Stimulated activated CD8-positive, alpha-beta memory T cell treated with anti-CD3 and anti-CD28 coated beads, Interleukin-7, amount 100 ng/mL, for 48 hours (primary cell): ENCODE measurements at regions not wholly inside any gene's neighbourhood (a gene's known extent, or its start where the extent isn't known, plus 50 kb on each side); places are given as distances from the start of the nearest gene placed in this dataset.

ENCODE experiments used
- DNase-seq, 2 donors: peaks; one replicate each; pipeline ENCODE4 v3.0.0-alpha.2; 2020; ENCODE audit warnings: low read depth in 1 of 2; ENCODE audit errors: extremely low read depth in 1 of 2

GRCh38 chr16:52896478-52897164 is 156.1 kb downstream of the CHD9NB start:
- no peak for DNase-seq

DNA sequence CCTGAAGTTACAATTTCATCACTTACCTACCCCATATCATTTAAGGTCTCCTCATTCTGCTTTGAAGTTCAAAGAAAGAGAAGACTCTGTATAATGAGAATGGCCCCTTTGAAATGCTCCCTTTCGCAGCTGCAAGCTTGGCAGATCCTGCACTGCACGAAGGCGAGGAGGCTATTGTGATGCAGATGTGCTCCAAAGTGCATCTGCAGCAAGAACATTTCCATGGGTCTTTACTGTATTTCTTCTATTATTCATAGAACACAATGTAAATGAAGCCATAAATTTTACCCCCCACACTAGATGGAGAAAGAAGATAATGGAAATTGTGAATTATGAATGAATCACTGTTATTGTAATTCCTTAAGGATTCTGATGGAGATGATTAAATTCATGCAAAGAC is 178.7 kb downstream of the CHD9NB start:
- DNase-seq = no peak

DNA sequence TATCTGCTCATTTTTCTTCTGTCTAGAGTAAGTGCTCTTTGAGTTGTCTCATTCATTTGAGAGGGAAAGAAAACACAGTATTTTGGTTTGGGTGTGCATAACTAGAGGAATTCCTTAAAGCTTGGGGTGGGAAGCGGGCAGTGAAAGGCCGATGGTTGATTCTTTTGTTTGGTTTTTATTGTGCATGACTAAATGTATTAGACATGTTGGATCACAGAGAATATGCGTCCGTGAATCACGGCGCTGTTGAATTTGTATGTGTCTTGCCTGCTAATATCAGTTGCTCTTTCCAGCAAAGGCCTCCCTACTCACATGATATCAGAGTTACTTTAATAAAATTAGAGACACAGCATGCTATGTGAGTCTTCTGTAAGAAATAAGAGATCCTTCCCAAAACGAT is 180.0 kb downstream of the CHD9NB start:
- DNase-seq = no peak

DNA sequence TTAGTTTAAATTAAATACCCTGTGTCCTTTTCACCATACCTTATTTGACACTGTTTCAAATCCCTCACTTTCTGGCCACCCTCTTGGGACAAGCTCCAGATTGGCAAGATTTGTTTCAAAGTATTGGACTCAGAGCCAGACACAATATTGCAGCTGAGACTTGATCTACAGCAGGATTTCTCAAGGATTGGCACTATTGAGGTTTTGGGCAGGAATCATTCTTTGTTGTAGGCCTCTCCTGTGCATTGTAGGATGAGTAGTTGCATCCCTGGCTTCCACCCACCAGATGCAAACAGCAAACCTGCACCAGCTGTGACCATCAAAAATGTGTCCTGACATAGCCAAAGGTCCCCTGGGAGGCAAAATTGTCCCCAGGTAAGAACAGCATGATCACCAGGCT is 181.2 kb downstream of the CHD9NB start:
- DNase-seq = no peak

DNA sequence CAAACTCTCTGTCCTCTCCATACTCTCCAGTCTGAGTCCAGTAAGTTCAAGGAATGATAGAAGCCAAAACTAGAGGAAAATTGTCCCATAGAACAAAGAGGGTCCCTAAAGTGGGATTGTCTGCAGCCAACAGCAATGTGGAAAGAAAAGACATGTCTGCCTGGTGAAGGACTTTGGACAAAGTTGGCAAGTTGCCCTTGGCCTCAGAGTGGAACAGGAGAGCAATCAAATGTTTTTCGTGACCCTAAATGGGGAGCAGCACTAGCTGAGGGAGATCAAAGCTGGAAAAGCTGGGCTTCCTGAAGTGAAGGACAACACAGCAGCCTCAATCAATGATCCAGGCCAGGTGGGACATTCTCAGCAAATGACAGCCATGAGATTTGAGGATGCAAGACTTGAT is 183.5 kb downstream of the CHD9NB start:
- no peak for DNase-seq

- DNase-seq = no peak
Observed at GRCh38 chr16:52863000-52863399, 189.7 kb downstream of the CHD9NB start.

DNA sequence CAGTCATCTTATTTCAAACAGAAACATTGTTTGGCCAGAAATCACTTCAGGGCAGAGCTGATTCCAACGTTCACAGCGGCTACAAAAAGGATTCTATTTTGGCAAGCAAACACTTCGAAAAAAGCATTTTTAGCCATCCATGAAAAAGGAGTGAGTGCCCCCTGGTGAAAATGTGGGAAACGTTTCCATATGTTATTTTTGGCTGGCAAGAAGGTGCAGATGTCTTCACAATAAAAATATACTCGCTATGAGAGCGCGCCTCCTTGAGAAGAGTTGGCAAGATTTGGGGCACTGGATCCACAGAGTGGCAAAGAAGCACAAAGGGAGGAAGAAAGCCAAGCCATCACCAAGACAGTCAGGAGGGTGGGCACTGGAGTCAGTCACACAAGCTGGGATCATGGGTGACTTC is 191.1 kb downstream of the CHD9NB start:
- DNase-seq = no peak

GRCh38 chr16:52855463-52855862 is 197.2 kb downstream of the CHD9NB start:
- no peak for DNase-seq

- DNase-seq = no peak
Observed at GRCh38 chr16:52852978-52853377, 199.7 kb downstream of the CHD9NB start.

GRCh38 chr16:52851211-52851740 is 201.4 kb downstream of the CHD9NB start:
- no peak for DNase-seq

- DNase-seq = no peak
Observed at GRCh38 chr16:52843381-52843780, 209.3 kb downstream of the CHD9NB start.

DNA sequence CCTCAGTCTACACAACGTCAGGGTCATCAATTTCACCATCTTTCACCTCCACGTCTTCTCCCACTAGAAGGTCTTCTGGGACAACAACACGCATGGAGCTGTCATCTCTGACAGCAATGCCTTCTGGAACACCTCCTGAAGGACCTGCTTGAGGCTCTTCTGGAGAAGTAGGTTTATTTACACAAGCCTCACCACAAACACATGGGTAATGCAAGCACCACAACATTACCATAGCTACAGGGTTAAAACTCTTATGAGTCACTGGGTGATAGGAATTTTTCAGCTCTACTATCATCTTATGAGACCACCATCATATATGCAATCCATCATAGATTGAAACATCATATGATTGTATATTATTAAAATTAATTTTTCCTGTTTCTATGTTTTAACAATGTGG is 215.4 kb downstream of the CHD9NB start:
- DNase-seq = no peak

- DNase-seq = no peak
Observed at GRCh38 chr16:52834736-52835465, 217.8 kb downstream of the CHD9NB start.

DNA sequence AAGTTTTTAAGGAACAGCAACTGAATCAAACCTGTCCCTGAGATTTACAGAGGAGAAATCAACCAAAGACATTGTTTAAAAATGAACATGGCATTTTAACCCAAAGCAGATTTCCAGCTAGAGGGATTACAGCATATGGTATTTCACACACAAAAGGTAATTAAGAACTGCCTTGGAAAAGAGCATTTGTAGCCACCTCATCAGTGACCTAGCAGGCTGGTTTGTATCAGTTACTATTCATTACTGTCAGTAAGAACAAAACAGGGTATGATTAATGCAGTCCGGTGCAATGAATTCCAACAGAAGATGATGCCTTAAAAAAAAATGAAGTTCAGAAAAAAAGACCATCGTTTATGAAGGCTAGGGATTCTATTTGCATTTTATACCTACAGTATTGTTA is 219.9 kb downstream of the CHD9NB start:
- no peak for DNase-seq

DNA sequence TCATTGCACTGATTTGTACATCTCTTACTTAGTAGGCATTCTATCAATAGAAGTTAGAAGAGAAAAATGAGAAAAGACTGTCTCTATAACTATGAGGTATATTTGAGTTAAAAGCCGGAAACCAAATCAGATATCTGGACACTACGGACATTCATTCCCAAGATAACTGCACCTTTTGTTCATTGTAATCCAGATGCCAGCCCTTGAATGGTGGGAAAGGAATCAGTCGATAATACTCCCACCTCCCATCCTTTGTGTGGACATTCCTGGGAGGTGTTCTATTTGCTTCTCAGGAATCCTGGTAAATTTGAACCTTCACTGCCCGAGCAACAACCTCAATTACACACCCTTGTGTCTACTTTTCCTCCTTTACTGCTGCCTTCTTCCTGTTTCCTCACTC is 225.2 kb downstream of the CHD9NB start:
- DNase-seq = no peak

- no peak for DNase-seq
Observed at GRCh38 chr16:52825892-52826291, 226.8 kb downstream of the CHD9NB start.

DNA sequence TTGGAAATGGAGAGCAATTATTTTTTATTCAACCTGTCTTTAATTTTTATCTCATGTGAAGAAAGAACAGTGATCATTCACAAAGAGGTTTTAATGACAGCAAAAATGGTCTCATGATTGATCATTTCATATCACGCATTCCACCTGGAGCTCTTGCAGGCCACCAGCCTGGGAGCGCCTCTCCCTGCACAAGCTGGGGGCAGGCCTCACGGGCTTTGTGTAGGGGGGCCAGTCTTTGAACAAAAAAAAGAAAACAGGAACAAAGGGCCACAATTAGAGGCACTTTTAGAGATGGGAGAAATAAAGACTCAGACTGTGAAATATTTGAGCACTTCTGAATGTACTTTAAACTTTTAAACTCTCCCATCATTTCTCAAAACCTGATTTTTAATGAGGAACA is 232.9 kb downstream of the CHD9NB start:
- no peak for DNase-seq

DNA sequence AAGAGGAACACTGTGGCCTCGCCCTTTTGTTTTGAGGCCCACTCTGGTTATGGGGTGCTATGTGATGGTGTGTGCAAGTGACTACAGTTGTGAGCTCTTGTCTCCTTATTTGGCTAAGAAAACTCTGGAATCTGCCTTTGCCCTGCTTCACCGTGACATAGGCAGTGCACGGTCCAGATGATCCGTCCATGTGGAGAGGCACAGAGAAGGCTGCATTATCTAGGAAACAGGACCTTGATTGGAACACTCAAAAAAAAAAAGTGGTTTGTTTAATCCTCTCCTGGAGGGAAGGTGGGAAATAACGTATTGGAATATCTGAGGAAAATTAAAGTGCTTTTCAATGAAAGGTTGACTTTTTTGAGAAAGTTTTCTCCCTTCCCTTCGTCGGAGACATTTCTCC is 233.3 kb downstream of the CHD9NB start:
- no peak for DNase-seq

DNA sequence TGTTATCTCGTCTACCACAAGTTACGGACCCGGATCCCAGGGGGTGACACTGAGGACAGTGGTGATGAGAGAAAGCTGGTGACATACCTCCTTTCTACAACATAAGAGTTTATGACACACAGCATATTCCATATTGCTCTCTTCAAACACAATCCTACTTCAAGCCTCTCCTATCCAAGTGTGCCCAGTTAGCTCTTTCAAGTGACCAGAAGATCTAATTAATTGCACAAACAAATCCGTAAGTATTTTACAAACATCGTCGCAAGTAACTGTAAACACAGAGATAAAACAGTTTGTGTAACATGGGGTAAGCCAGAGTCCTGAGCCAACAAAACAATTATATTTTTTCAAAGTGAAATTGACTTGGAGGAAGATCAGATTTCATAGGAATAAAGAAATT is 235.0 kb downstream of the CHD9NB start:
- no peak for DNase-seq

- no peak for DNase-seq
Observed at GRCh38 chr16:52816993-52817392, 235.7 kb downstream of the CHD9NB start.

GRCh38 chr16:52812678-52813556 is 239.8 kb downstream of the CHD9NB start:
- no peak for DNase-seq
